ENCODE measurements at regions not wholly inside any gene's neighbourhood (a gene's known extent, or its start where the extent isn't known, plus 50 kb on each side); places are given as distances from the start of the nearest gene placed in this dataset.

- TF ChIP-seq IRF1 (CRISPR knock-in tag; IDR thresholded peaks at IDR 0.05) (no peak), E2F5 (CRISPR knock-in tag; IDR thresholded peaks at IDR 0.05) (no peak), SOX15 (CRISPR knock-in tag; IDR thresholded peaks at IDR 0.05) (no peak), HMGXB4 (CRISPR knock-in tag; IDR thresholded peaks at IDR 0.05) (no peak), AFF4 (CRISPR knock-in tag; IDR thresholded peaks at IDR 0.05; ENCODE audit: borderline replicate concordance) (no peak)
Measured at GRCh38 chrX:536616-537015, 94.0 kb upstream of the SHOX start (continued).

GRCh38 chrX:537151-537550, 93.4 kb upstream of the SHOX start:
- Mint-ChIP-seq H3K9me3 (no peaks in the 10 kb centered on the region), H3K4me1 (no peaks in the 10 kb centered on the region), H3K27me3 (ENCODE audit: low read depth) (no peaks in the 10 kb centered on the region), H3K4me3 (no peak overlapping the region), H3K27ac (no peak overlapping the region), H3K36me3 (no peaks in the 10 kb centered on the region)
- POLR2A ChIA-PET, result no interaction called here
- CTCF ChIA-PET, result no interaction called here
- no peak for ATAC-seq
- DNase-seq (ENCODE audit: low spot score), result no peak
- TF ChIP-seq CBFB (CRISPR knock-in tag; IDR thresholded peaks at IDR 0.05; ENCODE audit: low read depth), result no peak
- TF ChIP-seq JUN (CRISPR knock-in tag; IDR thresholded peaks at IDR 0.05), result no peak
- no peak for TF ChIP-seq IRF1 (CRISPR knock-in tag; IDR thresholded peaks at IDR 0.05)
- TF ChIP-seq TEAD4 (CRISPR knock-in tag; IDR thresholded peaks at IDR 0.05), result no peak
- TF ChIP-seq ZNF512 (CRISPR knock-in tag; IDR thresholded peaks at IDR 0.05; ENCODE audit: borderline replicate concordance), result no peak
- TF ChIP-seq SP1 (CRISPR knock-in tag; conservative IDR thresholded peaks at IDR 0.05), result no peak
- no peak for TF ChIP-seq RORB (CRISPR knock-in tag; IDR thresholded peaks at IDR 0.05)
- no peak for TF ChIP-seq KAT7 (CRISPR knock-in tag; IDR thresholded peaks at IDR 0.05; ENCODE audit: borderline replicate concordance)
- TF ChIP-seq ZNF281 (CRISPR knock-in tag; IDR thresholded peaks at IDR 0.05), result no peak
- no peak for TF ChIP-seq SMAD3 (CRISPR knock-in tag; IDR thresholded peaks at IDR 0.05; ENCODE audit: borderline replicate concordance)
- TF ChIP-seq USF1 (CRISPR knock-in tag; IDR thresholded peaks at IDR 0.05), result no peak
- TF ChIP-seq NFATC4 (CRISPR knock-in tag; IDR thresholded peaks at IDR 0.05), result no peak
- no peak for TF ChIP-seq ZNF532 (CRISPR knock-in tag; IDR thresholded peaks at IDR 0.05; ENCODE audit: borderline replicate concordance)
- no peak for TF ChIP-seq ZNF263 (CRISPR knock-in tag; IDR thresholded peaks at IDR 0.05; ENCODE audit: low read depth)

All from WTC11 (cell line).